GM12872 (cell line): ENCODE measurements at regions not wholly inside any gene's neighbourhood (a gene's known extent, or its start where the extent isn't known, plus 50 kb on each side); places are given as distances from the start of the nearest gene placed in this dataset.

Experiments used
- CTCF ChIP-seq: IDR thresholded peaks from 3 replicates; pipeline ENCODE4 v1.5.1; 2011; ENCODE audit warnings: low read depth, mild to moderate bottlenecking, low read length, moderate library complexity; ENCODE audit not compliant: insufficient read depth

DNA sequence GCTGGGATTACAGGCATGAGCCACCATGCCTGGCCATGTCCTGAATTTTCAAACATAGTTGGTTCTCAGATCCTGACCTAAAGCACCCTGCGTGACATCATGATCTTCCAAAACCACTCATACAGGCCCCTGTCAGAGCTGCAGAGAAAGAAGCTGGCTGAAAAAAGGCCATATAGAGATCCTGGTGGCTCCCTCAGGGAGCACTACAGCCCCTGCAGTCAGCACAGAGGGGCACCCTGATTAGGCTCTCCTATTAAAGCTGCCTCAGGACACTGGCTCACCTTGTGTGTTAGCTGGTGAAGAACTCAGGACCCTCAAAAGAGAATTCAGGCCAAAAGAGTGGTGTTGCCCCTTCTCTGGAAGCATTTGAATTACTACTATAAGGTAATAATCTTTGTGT, 249.7 kb upstream of the MCTP2 start:
- TF ChIP-seq CTCF, result no peak

- no peak for TF ChIP-seq CTCF
Measured at GRCh38 chr15:93980261-93980911, 251.0 kb upstream of the MCTP2 start.

DNA sequence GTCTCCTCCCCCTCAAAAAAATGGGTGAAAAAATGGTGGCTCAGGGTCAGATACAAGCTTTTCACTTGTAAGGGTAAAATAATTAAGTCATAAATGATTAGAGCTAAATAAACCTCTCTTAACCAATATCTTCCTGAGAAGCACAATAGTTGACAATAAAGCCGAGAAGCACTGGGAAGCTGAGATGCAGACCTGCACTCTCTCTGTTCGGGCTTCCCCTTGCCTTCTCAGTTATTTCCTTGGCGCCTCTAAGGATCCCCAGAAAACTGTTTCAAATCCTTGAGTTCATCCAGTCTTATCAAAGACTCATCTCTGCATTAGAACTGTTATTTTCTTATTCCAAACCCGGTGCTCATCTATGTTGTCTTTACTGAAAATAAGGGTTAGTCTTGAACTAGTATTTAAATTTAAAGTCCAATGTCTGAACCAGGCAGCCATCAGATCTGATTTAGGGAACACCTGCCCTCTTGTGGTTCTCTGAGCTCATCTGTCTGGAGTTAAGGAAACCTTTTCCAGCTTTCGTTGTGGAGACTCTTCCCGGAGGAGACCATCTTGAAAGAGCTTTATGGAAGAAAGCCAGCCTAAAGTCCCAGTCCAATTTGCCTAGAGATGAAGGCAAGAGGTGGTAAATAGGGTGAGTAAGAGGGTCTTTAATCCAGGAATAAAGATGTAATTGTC, 256.4 kb upstream of the MCTP2 start:
- TF ChIP-seq CTCF, result 0 out of 3 replicates have a peak, but pooled peaks have one; percentile 6

- no peak for TF ChIP-seq CTCF
Measured at GRCh38 chr15:93973287-93973686, 258.1 kb upstream of the MCTP2 start.

GRCh38 chr15:93968773-93969172, 262.6 kb upstream of the MCTP2 start:
- no peak for TF ChIP-seq CTCF

GRCh38 chr15:93965304-93965908, 266.0 kb upstream of the MCTP2 start:
- no peak for TF ChIP-seq CTCF

DNA sequence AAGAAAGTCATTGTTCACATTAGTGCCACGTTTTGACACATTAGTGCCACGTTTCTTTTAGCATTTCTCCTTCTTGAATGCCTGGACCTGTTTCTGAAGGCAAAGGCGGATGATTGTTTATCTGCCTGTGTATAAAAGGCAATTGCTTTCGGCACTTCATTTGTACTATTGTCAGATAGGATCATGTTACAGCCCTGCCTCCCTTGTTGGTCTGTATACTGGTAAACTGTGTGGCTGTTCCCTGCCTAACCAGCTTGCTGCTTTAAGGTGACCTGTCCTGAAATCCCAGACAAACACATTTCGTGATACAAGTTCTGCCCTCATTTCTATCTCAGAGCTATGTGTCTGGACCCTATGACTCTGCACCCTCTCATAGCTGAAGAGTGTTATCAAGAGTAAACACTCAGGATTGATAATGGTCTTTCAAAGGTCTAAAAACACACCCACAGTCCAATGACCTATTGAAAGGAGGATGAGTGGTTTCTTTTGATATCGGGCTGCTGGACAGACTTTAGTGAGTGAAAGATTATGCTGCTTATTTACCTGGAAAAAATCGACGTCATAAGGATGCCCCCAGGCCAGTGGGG, 276.3 kb upstream of the MCTP2 start:
- TF ChIP-seq CTCF, result no peak
